ENCODE measurements at regions not wholly inside any gene's neighbourhood (a gene's known extent, or its start where the extent isn't known, plus 50 kb on each side); places are given as distances from the start of the nearest gene placed in this dataset.

GRCh38 chr19:37309834-37310575, 60.9 kb upstream of the ZNF527 start:
- no peak for TF ChIP-seq GATA2 (CRISPR knock-in tag; IDR thresholded peaks at IDR 0.05)
- no peak for TF ChIP-seq GABPA (IDR thresholded peaks at IDR 0.05; ENCODE audit: low read depth)
- no peak for TF ChIP-seq CTCF (IDR thresholded peaks at IDR 0.05)

Data from SK-N-SH (cell line).